H1 (cell line): ENCODE measurements at regions not wholly inside any gene's neighbourhood (a gene's known extent, or its start where the extent isn't known, plus 50 kb on each side); places are given as distances from the start of the nearest gene placed in this dataset.

Experiments used
- BRCA1 ChIP-seq: IDR thresholded peaks from 2 replicates; pipeline ENCODE4 v1.6.1; 2012; ENCODE audit warnings: low read depth, low read length, improper control_type of control experiment
- SIRT6 ChIP-seq: IDR thresholded peaks from one replicate; pipeline ENCODE4 v1.7.1; 2012; ENCODE audit warnings: low read length, inconsistent platforms

GRCh38 chr7:16365952-16366351, 55.4 kb downstream of the CRPPA start (continued):
- no peak for TF ChIP-seq BRCA1
- no peak for TF ChIP-seq SIRT6
- TF ChIP-seq, all 59 proteins: peak for 0
